Body of pancreas (tissue), 4 donors: ENCODE measurements at regions not wholly inside any gene's neighbourhood (a gene's known extent, or its start where the extent isn't known, plus 50 kb on each side); places are given as distances from the start of the nearest gene placed in this dataset.

Source experiments
- CTCF ChIP-seq, 7 experiments: fragments of 450-650 bp in 4 of 7; fragments of 200-600 bp in 3 of 7; sonication (generic) in 3 of 7; IDR thresholded peaks; one replicate each; pipeline ENCODE4 v1.5.1; 2016 to 2019; ENCODE audit warnings: antibody characterized with exemption in 7 of 7
- POLR2A ChIP-seq, 3 donors: fragments of 450-650 bp; IDR thresholded peaks; one replicate each; pipeline ENCODE4 v1.6.1; 2016; ENCODE audit warnings: antibody characterized with exemption in 3 of 3, mild to moderate bottlenecking in 2 of 3

- TF ChIP-seq CTCF (IDR thresholded peaks at IDR 0.05) = no peak
- TF ChIP-seq POLR2A (IDR thresholded peaks at IDR 0.05) = no peak
These were observed 383.6 kb upstream of the SALL3 start for GRCh38 chr18:78595924-78596573.
